ENCODE measurements at regions not wholly inside any gene's neighbourhood (a gene's known extent, or its start where the extent isn't known, plus 50 kb on each side); places are given as distances from the start of the nearest gene placed in this dataset.

DNA sequence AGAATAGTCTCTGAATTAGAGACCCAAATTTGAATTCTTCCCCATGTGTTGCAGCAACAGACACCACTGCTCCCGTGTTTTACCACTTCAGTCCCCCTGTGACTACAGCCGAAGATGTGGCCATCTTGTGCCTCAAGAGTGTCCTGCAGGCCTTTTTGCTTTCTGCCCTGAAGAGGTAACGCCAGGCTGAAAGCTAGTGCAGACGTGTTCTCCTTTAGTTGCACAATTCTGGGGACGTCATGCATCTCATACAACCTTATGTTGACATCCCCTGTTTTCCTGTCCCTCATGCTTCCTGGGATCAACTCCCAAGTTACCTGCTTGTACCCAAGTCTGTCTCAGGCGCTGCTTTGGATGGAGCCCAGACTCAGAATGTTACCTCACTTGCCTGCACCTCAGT, 69.1 kb upstream of the SLC22A23 start:
- TF ChIP-seq EZH2 (IDR thresholded peaks at IDR 0.05; ENCODE audit: insufficient read depth, poor library complexity, severe bottlenecking) (no peak), EZH2phosphoT487 (IDR thresholded peaks at IDR 0.05; ENCODE audit: insufficient read depth, low read depth) (no peak)

Measured in GM23248 (cell line).